ENCODE measurements at regions not wholly inside any gene's neighbourhood (a gene's known extent, or its start where the extent isn't known, plus 50 kb on each side); places are given as distances from the start of the nearest gene placed in this dataset.
A peak's percentile ranks its signal among the peaks of the same experiment; 100 is the strongest.

GRCh38 chr5:149441986-149442385, 62.9 kb upstream of the IL17B start:
- no peak for ATAC-seq
- TF ChIP-seq ZFP3 (CRISPR knock-in tag; IDR thresholded peaks at IDR 0.05) (no peak), TOX (CRISPR knock-in tag; IDR thresholded peaks at IDR 0.05; ENCODE audit: borderline replicate concordance) (no peak), TCF4 (CRISPR knock-in tag; IDR thresholded peaks at IDR 0.05; ENCODE audit: borderline replicate concordance) (no peak), CSRNP3 (CRISPR knock-in tag; IDR thresholded peaks at IDR 0.05) (no peak), ZFP30 (CRISPR knock-in tag; IDR thresholded peaks at IDR 0.05) (no peak), PATZ1 (CRISPR knock-in tag; IDR thresholded peaks at IDR 0.05; ENCODE audit: borderline replicate concordance) (no peak), OSR1 (CRISPR knock-in tag; IDR thresholded peaks at IDR 0.05) (no peak), ESRRG (CRISPR knock-in tag; IDR thresholded peaks at IDR 0.05) (no peak), CREB5 (CRISPR knock-in tag; IDR thresholded peaks at IDR 0.05; ENCODE audit: low read depth) (no peak), ZNF70 (CRISPR knock-in tag; IDR thresholded peaks at IDR 0.05) (no peak)

- TF ChIP-seq BACH2 (CRISPR knock-in tag; IDR thresholded peaks at IDR 0.05; ENCODE audit: borderline replicate concordance), result no peak
- no peak for TF ChIP-seq GLIS3 (CRISPR knock-in tag; IDR thresholded peaks at IDR 0.05)
- TF ChIP-seq POU6F1 (CRISPR knock-in tag; IDR thresholded peaks at IDR 0.05; ENCODE audit: borderline replicate concordance, low read depth), result no peak
- no peak for TF ChIP-seq ESRRG (CRISPR knock-in tag; IDR thresholded peaks at IDR 0.05)
- TF ChIP-seq TSHZ2 (CRISPR knock-in tag; IDR thresholded peaks at IDR 0.05), result no peak
- TF ChIP-seq ZNF70 (CRISPR knock-in tag; IDR thresholded peaks at IDR 0.05), result no peak
- TF ChIP-seq ZFP30 (CRISPR knock-in tag; IDR thresholded peaks at IDR 0.05), result no peak
- no peak for TF ChIP-seq ZC3H10 (CRISPR knock-in tag; IDR thresholded peaks at IDR 0.05)
- no peak for TF ChIP-seq OSR1 (CRISPR knock-in tag; IDR thresholded peaks at IDR 0.05)
- no peak for TF ChIP-seq CSRNP3 (CRISPR knock-in tag; IDR thresholded peaks at IDR 0.05)
- ATAC-seq, result no peak
Measured at GRCh38 chr5:149441194-149441753, 62.2 kb upstream of the IL17B start.

- ATAC-seq, result peak; percentile 60
- TF ChIP-seq TCF4 (CRISPR knock-in tag; IDR thresholded peaks at IDR 0.05; ENCODE audit: borderline replicate concordance) (no peak), TSHZ2 (CRISPR knock-in tag; IDR thresholded peaks at IDR 0.05) (no peak), PATZ1 (CRISPR knock-in tag; IDR thresholded peaks at IDR 0.05; ENCODE audit: borderline replicate concordance) (no peak), TOX (CRISPR knock-in tag; IDR thresholded peaks at IDR 0.05; ENCODE audit: borderline replicate concordance) (no peak), ESRRG (CRISPR knock-in tag; IDR thresholded peaks at IDR 0.05) (no peak), SNAI2 (CRISPR knock-in tag; IDR thresholded peaks at IDR 0.05) (no peak), ZNF8 (CRISPR knock-in tag; IDR thresholded peaks at IDR 0.05) (no peak), CREB5 (CRISPR knock-in tag; IDR thresholded peaks at IDR 0.05; ENCODE audit: low read depth) (no peak), OSR1 (CRISPR knock-in tag; IDR thresholded peaks at IDR 0.05) (no peak)
Measured at GRCh38 chr5:149439899-149440542, 60.9 kb upstream of the IL17B start.

Data from SK-N-SH treated with all-trans-retinoic acid at 6 μM for 48 hours (cell line).